ENCODE measurements at regions not wholly inside any gene's neighbourhood (a gene's known extent, or its start where the extent isn't known, plus 50 kb on each side); places are given as distances from the start of the nearest gene placed in this dataset.

- no peak for TF ChIP-seq CTCF (IDR thresholded peaks at IDR 0.05)
These were observed 186.2 kb upstream of the PHACTR1 start for GRCh38 chr6:12530345-12530744.

GRCh38 chr6:12533586-12533985 is 183.0 kb upstream of the PHACTR1 start:
- no peak for TF ChIP-seq CTCF (IDR thresholded peaks at IDR 0.05)
- Mint-ChIP-seq H3K27ac (no peak overlapping the region), H3K36me3 (ENCODE audit: low read depth) (no peaks in the 10 kb centered on the region), H3K4me3 (no peak overlapping the region), H3K4me1 (ENCODE audit: low read depth) (no peaks in the 10 kb centered on the region), H3K9me3 (no peaks in the 10 kb centered on the region), H3K27me3 (peaks cover 10% of the 10 kb centered on the region)
- ChIA-PET CTCF (no interaction called here), POLR2A (no interaction called here)
- no peak for DNase-seq
- no peak for ATAC-seq
- intact Hi-C loops (cut with micrococcal nuclease), result no loop called here

More at GRCh38 chr6:12530345-12530744, 186.2 kb upstream of the PHACTR1 start:
- POLR2A ChIA-PET, result no interaction called here
- H3K27me3 Mint-ChIP-seq, result peaks cover 17% of the 10 kb centered on the region
- H3K36me3 Mint-ChIP-seq (ENCODE audit: low read depth), result no peaks in the 10 kb centered on the region
- CTCF ChIA-PET, result no interaction called here
- DNase-seq, result no peak
- ATAC-seq, result no peak
- no peak overlapping the region for H3K27ac Mint-ChIP-seq
- intact Hi-C loops (cut with micrococcal nuclease), result no loop called here
- H3K4me1 Mint-ChIP-seq (ENCODE audit: low read depth), result no peaks in the 10 kb centered on the region
- H3K9me3 Mint-ChIP-seq, result no peaks in the 10 kb centered on the region
- H3K4me3 Mint-ChIP-seq, result no peak overlapping the region

GRCh38 chr6:12534069-12534853 is 182.3 kb upstream of the PHACTR1 start:
- no peaks in the 10 kb centered on the region for H3K9me3 Mint-ChIP-seq
- H3K4me1 Mint-ChIP-seq (ENCODE audit: low read depth), result no peaks in the 10 kb centered on the region
- no peak overlapping the region for H3K4me3 Mint-ChIP-seq
- H3K36me3 Mint-ChIP-seq (ENCODE audit: low read depth), result no peaks in the 10 kb centered on the region
- ChIA-PET POLR2A (no interaction called here), CTCF (no interaction called here)
- H3K27ac Mint-ChIP-seq, result no peak overlapping the region
- DNase-seq, result no peak
- no peak for TF ChIP-seq CTCF (IDR thresholded peaks at IDR 0.05)
- peaks cover 9% of the 10 kb centered on the region for H3K27me3 Mint-ChIP-seq
- no peak for ATAC-seq
- intact Hi-C loops (cut with micrococcal nuclease), result no loop called here

- TF ChIP-seq CTCF (IDR thresholded peaks at IDR 0.05), result no peak
- Mint-ChIP-seq H3K4me1 (ENCODE audit: low read depth) (no peaks in the 10 kb centered on the region), H3K27me3 (peaks cover 7% of the 10 kb centered on the region), H3K9me3 (no peaks in the 10 kb centered on the region), H3K36me3 (ENCODE audit: low read depth) (no peaks in the 10 kb centered on the region), H3K27ac (no peak overlapping the region), H3K4me3 (no peak overlapping the region)
- ChIA-PET POLR2A (no interaction called here), CTCF (no interaction called here)
- ATAC-seq, result no peak
- no peak for DNase-seq
- intact Hi-C loops (cut with micrococcal nuclease), result no loop called here
These were observed 180.8 kb upstream of the PHACTR1 start for GRCh38 chr6:12535586-12536314.

GRCh38 chr6:12536416-12536815 is 180.2 kb upstream of the PHACTR1 start:
- ChIA-PET POLR2A (no interaction called here), CTCF (no interaction called here)
- H3K27me3 Mint-ChIP-seq, result peaks cover 7% of the 10 kb centered on the region
- no peaks in the 10 kb centered on the region for H3K9me3 Mint-ChIP-seq
- intact Hi-C loops (cut with micrococcal nuclease), result no loop called here
- no peaks in the 10 kb centered on the region for H3K4me1 Mint-ChIP-seq (ENCODE audit: low read depth)
- TF ChIP-seq CTCF (IDR thresholded peaks at IDR 0.05), result no peak
- no peak overlapping the region for H3K27ac Mint-ChIP-seq
- no peaks in the 10 kb centered on the region for H3K36me3 Mint-ChIP-seq (ENCODE audit: low read depth)
- DNase-seq, result no peak
- no peak overlapping the region for H3K4me3 Mint-ChIP-seq
- ATAC-seq, result no peak

All from activated CD8-positive, alpha-beta T cell treated with anti-CD3 and anti-CD28 coated beads for 36 hours (primary cell).